Smooth muscle cell (in vitro differentiated cells): ENCODE measurements at regions not wholly inside any gene's neighbourhood (a gene's known extent, or its start where the extent isn't known, plus 50 kb on each side); places are given as distances from the start of the nearest gene placed in this dataset.
A peak's percentile ranks its signal among the peaks of the same experiment; 100 is the strongest.

ENCODE experiments used
- DNase-seq: peaks from one replicate; lab custom pipeline; 2025; ENCODE audit not compliant: unreplicated experiment; lab: John Stamatoyannopoulos, UW
- H2AFZ ChIP-seq: fragments of 200-600 bp; sonication (generic); 2 replicates; pipeline ENCODE4 v1.6.0; 2016; ENCODE audit warnings: antibody characterized with exemption, low read depth, mild to moderate bottlenecking
- H3F3A ChIP-seq: fragments of 200-600 bp; sonication (generic); 2 replicates; pipeline ENCODE4 v1.6.0; 2017; ENCODE audit warnings: antibody characterized with exemption, low read depth
- H3K27ac ChIP-seq: fragments of 200-600 bp; sonication (generic); 2 replicates; pipeline ENCODE4 v1.5.1; 2016; ENCODE audit warnings: low read depth, mild to moderate bottlenecking
- H3K27me3 ChIP-seq: fragments of 200-600 bp; sonication (generic); 2 replicates; pipeline ENCODE4 v1.6.1; 2016; ENCODE audit warnings: low read depth, mild to moderate bottlenecking
- H3K36me3 ChIP-seq: fragments of 200-600 bp; sonication (generic); 2 replicates; pipeline ENCODE4 v1.5.1; 2016; ENCODE audit warnings: low read depth
- H3K4me1 ChIP-seq: fragments of 200-600 bp; sonication (generic); 2 replicates; pipeline ENCODE4 v1.5.1; 2016; ENCODE audit warnings: low read depth
- H3K4me2 ChIP-seq: fragments of 200-600 bp; sonication (generic); 2 replicates; pipeline ENCODE4 v1.6.0; 2016; ENCODE audit warnings: mild to moderate bottlenecking
- H3K4me3 ChIP-seq: fragments of 200-600 bp; sonication (generic); 2 replicates; pipeline ENCODE4 v1.5.1; 2016; ENCODE audit warnings: mild to moderate bottlenecking
- H3K79me2 ChIP-seq: fragments of 200-600 bp; sonication (generic); 2 replicates; pipeline ENCODE4 v1.6.0; 2016; ENCODE audit warnings: low read depth, mild to moderate bottlenecking
- H3K9ac ChIP-seq: fragments of 200-600 bp; sonication (generic); 2 replicates; pipeline ENCODE4 v1.6.0; 2016; ENCODE audit warnings: low read depth
- H3K9me3 ChIP-seq: fragments of 200-600 bp; sonication (generic); replicated peaks from 2 replicates; pipeline ENCODE4 v1.5.1; 2016; ENCODE audit warnings: low read depth
- H4K20me1 ChIP-seq: fragments of 200-600 bp; sonication (generic); 2 replicates; pipeline ENCODE4 v1.6.0; 2016; ENCODE audit warnings: low read depth
- WGBS: methylation state at CpG from one replicate; pipeline ENCODE4 v1.1.7; 2016; ENCODE audit warnings: low lambda C conversion rate; 5-methylcytosine and 5-hydroxymethylcytosine counted together
- TF ChIP-seq, protein P1 (sequence below): fragments of 200-600 bp; sonication (generic); IDR thresholded peaks from 2 replicates; pipeline ENCODE4 v1.5.1; 2017; ENCODE audit warnings: borderline replicate concordance, mild to moderate bottlenecking, antibody characterized with exemption; ENCODE audit not compliant: insufficient read depth, poor library complexity, severe bottlenecking

DNA sequence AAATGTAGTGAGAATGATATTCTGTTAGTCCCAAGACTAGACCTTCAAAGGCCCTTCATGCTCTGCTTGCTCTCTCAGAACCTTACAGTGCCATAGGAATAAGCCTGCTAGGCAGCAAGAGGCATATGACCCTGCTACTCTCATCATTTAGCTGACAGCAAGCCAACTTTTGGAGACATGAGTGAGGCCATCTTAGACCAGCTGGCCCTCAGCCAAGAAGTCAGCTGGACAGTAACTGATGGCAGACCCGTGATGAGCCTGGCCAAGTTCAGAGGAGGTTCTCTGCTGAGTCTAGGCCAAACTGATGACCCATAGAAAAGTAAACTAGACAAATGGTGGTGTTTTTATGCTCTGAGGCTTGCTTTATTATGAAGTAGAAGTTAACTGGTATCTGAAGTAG, 82.6 kb downstream of the C18orf54 start:
- TF ChIP-seq, protein P1, sequence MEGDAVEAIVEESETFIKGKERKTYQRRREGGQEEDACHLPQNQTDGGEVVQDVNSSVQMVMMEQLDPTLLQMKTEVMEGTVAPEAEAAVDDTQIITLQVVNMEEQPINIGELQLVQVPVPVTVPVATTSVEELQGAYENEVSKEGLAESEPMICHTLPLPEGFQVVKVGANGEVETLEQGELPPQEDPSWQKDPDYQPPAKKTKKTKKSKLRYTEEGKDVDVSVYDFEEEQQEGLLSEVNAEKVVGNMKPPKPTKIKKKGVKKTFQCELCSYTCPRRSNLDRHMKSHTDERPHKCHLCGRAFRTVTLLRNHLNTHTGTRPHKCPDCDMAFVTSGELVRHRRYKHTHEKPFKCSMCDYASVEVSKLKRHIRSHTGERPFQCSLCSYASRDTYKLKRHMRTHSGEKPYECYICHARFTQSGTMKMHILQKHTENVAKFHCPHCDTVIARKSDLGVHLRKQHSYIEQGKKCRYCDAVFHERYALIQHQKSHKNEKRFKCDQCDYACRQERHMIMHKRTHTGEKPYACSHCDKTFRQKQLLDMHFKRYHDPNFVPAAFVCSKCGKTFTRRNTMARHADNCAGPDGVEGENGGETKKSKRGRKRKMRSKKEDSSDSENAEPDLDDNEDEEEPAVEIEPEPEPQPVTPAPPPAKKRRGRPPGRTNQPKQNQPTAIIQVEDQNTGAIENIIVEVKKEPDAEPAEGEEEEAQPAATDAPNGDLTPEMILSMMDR = no peak
- H3K4me1 ChIP-seq = peaks cover 4% of the 10 kb centered on the region
- no peaks in the 10 kb centered on the region for H3K27me3 ChIP-seq
- H2AFZ ChIP-seq = no peak overlapping the region
- H3K9ac ChIP-seq = no peak overlapping the region
- H3K9me3 ChIP-seq = no peaks in the 10 kb centered on the region
- no peak overlapping the region for H3K4me2 ChIP-seq
- H3K36me3 ChIP-seq = no peaks in the 10 kb centered on the region
- no peaks in the 10 kb centered on the region for H4K20me1 ChIP-seq
- 87% methylated on average over 1 of the region's 1 CpG for WGBS
- H3F3A ChIP-seq = no peaks in the 10 kb centered on the region
- no peak overlapping the region for H3K4me3 ChIP-seq
- DNase-seq = no peak
- H3K79me2 ChIP-seq = no peaks in the 10 kb centered on the region
- no peak overlapping the region for H3K27ac ChIP-seq

DNA sequence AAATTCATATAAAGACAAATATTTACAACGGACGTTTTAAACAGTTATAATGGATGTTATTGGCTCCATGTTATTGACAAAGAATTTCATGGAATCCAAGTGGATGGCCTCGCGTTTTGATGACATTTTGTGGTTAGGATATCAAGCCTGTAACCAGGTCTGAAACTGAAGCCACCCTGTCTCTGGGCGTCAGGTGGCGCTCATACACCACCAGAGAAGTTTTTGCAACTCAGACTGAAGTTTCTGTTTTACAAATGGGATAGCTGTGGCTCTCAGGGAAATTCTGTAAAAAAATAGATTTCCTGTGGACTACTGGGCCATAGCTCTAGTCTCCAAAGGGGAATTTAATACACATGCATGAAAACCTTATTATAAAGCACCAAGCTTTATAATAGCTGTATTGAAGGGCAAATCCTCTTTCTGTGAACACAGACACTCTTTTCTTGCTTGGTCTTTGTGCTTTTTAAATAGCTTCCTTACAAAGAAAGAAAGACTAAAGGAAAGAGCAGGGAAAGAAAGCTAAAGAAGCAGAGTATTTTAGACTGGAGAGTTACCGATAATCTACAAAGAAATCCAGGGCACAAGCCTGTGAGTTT, 86.7 kb downstream of the C18orf54 start:
- no peak overlapping the region for H3K4me2 ChIP-seq
- WGBS = 13% methylated on average over 7 of the region's 7 CpGs
- no peaks in the 10 kb centered on the region for H3F3A ChIP-seq
- H4K20me1 ChIP-seq = no peaks in the 10 kb centered on the region
- H3K4me3 ChIP-seq = no peak overlapping the region
- no peaks in the 10 kb centered on the region for H3K79me2 ChIP-seq
- H3K9ac ChIP-seq = no peak overlapping the region
- no peaks in the 10 kb centered on the region for H3K36me3 ChIP-seq
- peak; percentile 1 for DNase-seq
- no peaks in the 10 kb centered on the region for H3K9me3 ChIP-seq
- no peaks in the 10 kb centered on the region for H3K27me3 ChIP-seq
- TF ChIP-seq, protein P1 = peak; percentile 80
- peak overlapping the region; percentile 75 for H2AFZ ChIP-seq
- H3K4me1 ChIP-seq = peaks cover 4% of the 10 kb centered on the region
- no peak overlapping the region for H3K27ac ChIP-seq

DNA sequence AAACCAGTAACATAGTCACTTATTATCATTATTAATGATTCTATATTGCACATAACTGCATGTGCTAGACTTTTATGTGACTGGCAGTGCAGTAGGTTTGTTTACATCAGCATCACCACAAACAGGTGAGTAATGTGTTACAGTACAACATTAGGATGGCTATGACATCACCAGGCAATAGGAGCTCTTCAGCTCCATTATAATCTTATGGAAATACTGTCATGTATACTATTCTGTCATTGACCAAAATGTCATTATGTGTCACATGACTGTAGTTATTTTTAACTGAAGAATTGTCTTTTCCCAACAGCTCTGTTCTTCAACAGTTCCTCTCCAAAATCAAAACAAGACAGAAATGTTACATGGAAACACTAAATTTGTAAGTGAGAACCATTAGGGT, 96.3 kb downstream of the C18orf54 start:
- no peaks in the 10 kb centered on the region for H4K20me1 ChIP-seq
- H3K4me2 ChIP-seq = no peak overlapping the region
- no peaks in the 10 kb centered on the region for H3K9me3 ChIP-seq
- H2AFZ ChIP-seq = no peak overlapping the region
- DNase-seq = no peak
- no peaks in the 10 kb centered on the region for H3K36me3 ChIP-seq
- H3K4me1 ChIP-seq = no peaks in the 10 kb centered on the region
- H3K9ac ChIP-seq = no peak overlapping the region
- H3K27ac ChIP-seq = no peak overlapping the region
- TF ChIP-seq, protein P1 = no peak
- peaks cover 6% of the 10 kb centered on the region for H3K27me3 ChIP-seq
- H3K4me3 ChIP-seq = no peak overlapping the region
- H3K79me2 ChIP-seq = no peaks in the 10 kb centered on the region
- peaks cover 7% of the 10 kb centered on the region for H3F3A ChIP-seq

DNA sequence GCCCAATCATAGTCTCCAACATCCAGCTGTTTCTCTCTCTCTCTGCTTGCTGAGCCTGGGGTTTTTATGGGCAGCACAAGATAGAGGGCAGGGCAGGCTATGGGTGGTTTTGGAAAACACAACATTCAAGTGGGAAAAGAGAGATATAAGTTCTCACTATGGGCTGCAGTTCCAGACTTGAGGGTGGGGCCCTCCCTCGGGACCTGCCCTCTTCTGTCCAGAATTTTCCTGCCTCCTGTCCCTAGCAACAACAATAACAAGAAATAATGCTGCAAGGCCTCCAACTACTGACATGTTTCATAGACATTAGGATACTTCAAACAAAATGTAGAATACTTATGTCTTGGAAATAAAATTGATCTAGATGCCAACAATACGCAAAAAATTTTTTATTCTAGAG, 107.8 kb downstream of the C18orf54 start:
- Histone ChIP-seq H3K9ac (no peak overlapping the region), H3K79me2 (no peaks in the 10 kb centered on the region), H2AFZ (no peak overlapping the region), H3K27ac (no peak overlapping the region), H3F3A (no peaks in the 10 kb centered on the region), H4K20me1 (no peaks in the 10 kb centered on the region), H3K4me2 (no peak overlapping the region), H3K4me3 (no peak overlapping the region), H3K4me1 (peaks cover 2% of the 10 kb centered on the region), H3K27me3 (no peaks in the 10 kb centered on the region), H3K9me3 (no peaks in the 10 kb centered on the region), H3K36me3 (no peaks in the 10 kb centered on the region)
- WGBS = 38% methylated on average over 2 of the region's 2 CpGs
- DNase-seq = no peak
- TF ChIP-seq, protein P1 = no peak
